ENCODE measurements at regions not wholly inside any gene's neighbourhood (a gene's known extent, or its start where the extent isn't known, plus 50 kb on each side); places are given as distances from the start of the nearest gene placed in this dataset.

GRCh38 chr17:65477600-65477999 lies 83.8 kb downstream of the AXIN2 start:
- no peak for DNase-seq

- DNase-seq = no peak
Observed at GRCh38 chr17:65474660-65475059, 86.8 kb downstream of the AXIN2 start.

GRCh38 chr17:65473985-65474384 lies 87.5 kb downstream of the AXIN2 start:
- no peak for DNase-seq

GRCh38 chr17:65473363-65473762 lies 88.1 kb downstream of the AXIN2 start:
- no peak for DNase-seq

- no peak for DNase-seq
Observed at GRCh38 chr17:65472666-65473309, 88.7 kb downstream of the AXIN2 start.

GRCh38 chr17:65470783-65471182 lies 90.7 kb downstream of the AXIN2 start:
- no peak for DNase-seq

GRCh38 chr17:65468321-65468720 lies 93.1 kb downstream of the AXIN2 start:
- no peak for DNase-seq

- DNase-seq = no peak
Observed at GRCh38 chr17:65467156-65467555, 94.3 kb downstream of the AXIN2 start.

- DNase-seq = no peak
Observed at GRCh38 chr17:65466547-65466946, 94.9 kb downstream of the AXIN2 start.

GRCh38 chr17:65463242-65463641 lies 98.2 kb downstream of the AXIN2 start:
- DNase-seq = no peak

- no peak for DNase-seq
Observed at GRCh38 chr17:65459677-65460347, 101.6 kb downstream of the AXIN2 start.

- no peak for DNase-seq
Observed at GRCh38 chr17:65457635-65458257, 103.7 kb downstream of the AXIN2 start.

GRCh38 chr17:65457183-65457582 lies 104.3 kb downstream of the AXIN2 start:
- no peak for DNase-seq

GRCh38 chr17:65456368-65457151 lies 104.9 kb downstream of the AXIN2 start:
- DNase-seq = no peak

GRCh38 chr17:65455972-65456343 lies 105.5 kb downstream of the AXIN2 start:
- no peak for DNase-seq

- DNase-seq = no peak
Observed at GRCh38 chr17:65455154-65455971, 106.1 kb downstream of the AXIN2 start.

GRCh38 chr17:65453204-65453931 lies 108.1 kb downstream of the AXIN2 start:
- no peak for DNase-seq

GRCh38 chr17:65449495-65449894 lies 112.0 kb downstream of the AXIN2 start:
- DNase-seq = no peak

GRCh38 chr17:65447823-65448222 lies 113.6 kb downstream of the AXIN2 start:
- DNase-seq = no peak

GRCh38 chr17:65446838-65447526 lies 114.5 kb downstream of the AXIN2 start:
- DNase-seq = no peak

- no peak for DNase-seq
Observed at GRCh38 chr17:65446043-65446442, 115.4 kb downstream of the AXIN2 start.

All from NK-92 treated with Interleukin-12 subunit alpha and Interleukin-12 subunit beta, amount 100 ng/mL, for 24 hours (cell line).